GM21717 (cell line): ENCODE measurements at regions not wholly inside any gene's neighbourhood (a gene's known extent, or its start where the extent isn't known, plus 50 kb on each side); places are given as distances from the start of the nearest gene placed in this dataset.
A peak's percentile ranks its signal among the peaks of the same experiment; 100 is the strongest.

ENCODE experiments used
- ATAC-seq: cut with Tn5 transposase; IDR thresholded peaks from one replicate; pipeline ENCODE4 v1.9.1; 2021; ENCODE audit warnings: mild to moderate bottlenecking, moderate library complexity; ENCODE audit not compliant: unreplicated experiment

GRCh38 chr9:107875571-107875980, 386.0 kb upstream of the KLF4 start:
- ATAC-seq = peak; percentile 56

- ATAC-seq = peak; percentile 74
Observed at GRCh38 chr9:107874591-107875369, 385.2 kb upstream of the KLF4 start.

GRCh38 chr9:107874137-107874536, 384.6 kb upstream of the KLF4 start:
- ATAC-seq = no peak

GRCh38 chr9:107872457-107873192, 383.1 kb upstream of the KLF4 start:
- no peak for ATAC-seq

- no peak for ATAC-seq
Observed at GRCh38 chr9:107870927-107871680, 381.5 kb upstream of the KLF4 start.

- ATAC-seq = no peak
Observed at GRCh38 chr9:107870221-107870620, 380.7 kb upstream of the KLF4 start.

GRCh38 chr9:107869111-107869510, 379.5 kb upstream of the KLF4 start:
- no peak for ATAC-seq

GRCh38 chr9:107868186-107868585, 378.6 kb upstream of the KLF4 start:
- ATAC-seq = no peak

- no peak for ATAC-seq
Observed at GRCh38 chr9:107867738-107868137, 378.2 kb upstream of the KLF4 start.

GRCh38 chr9:107866711-107867311, 377.2 kb upstream of the KLF4 start:
- no peak for ATAC-seq

GRCh38 chr9:107863396-107863795, 373.8 kb upstream of the KLF4 start:
- ATAC-seq = no peak

- no peak for ATAC-seq
Observed at GRCh38 chr9:107862881-107863280, 373.3 kb upstream of the KLF4 start.

GRCh38 chr9:107862323-107862722, 372.8 kb upstream of the KLF4 start:
- no peak for ATAC-seq

- ATAC-seq = no peak
Observed at GRCh38 chr9:107861075-107861474, 371.5 kb upstream of the KLF4 start.

- no peak for ATAC-seq
Observed at GRCh38 chr9:107858260-107858659, 368.7 kb upstream of the KLF4 start.

- no peak for ATAC-seq
Observed at GRCh38 chr9:107856633-107857032, 367.1 kb upstream of the KLF4 start.

GRCh38 chr9:107855164-107855563, 365.6 kb upstream of the KLF4 start:
- no peak for ATAC-seq

GRCh38 chr9:107853461-107853860, 363.9 kb upstream of the KLF4 start:
- ATAC-seq = no peak

- ATAC-seq = no peak
Observed at GRCh38 chr9:107852891-107853290, 363.3 kb upstream of the KLF4 start.

GRCh38 chr9:107850653-107851052, 361.1 kb upstream of the KLF4 start:
- ATAC-seq = no peak
